HG02759 (cell line): ENCODE measurements at regions not wholly inside any gene's neighbourhood (a gene's known extent, or its start where the extent isn't known, plus 50 kb on each side); places are given as distances from the start of the nearest gene placed in this dataset.
"Not testable (repeated sequence)": the region's sequence is repeated elsewhere in the genome, so short reads cannot be mapped to it uniquely, and the experiment has no call there.

Experiments
- ATAC-seq: cut with Tn5 transposase; IDR thresholded peaks from one replicate; pipeline ENCODE4 v1.9.1; 2021; ENCODE audit warnings: mild to moderate bottlenecking, moderate library complexity; ENCODE audit not compliant: unreplicated experiment

DNA sequence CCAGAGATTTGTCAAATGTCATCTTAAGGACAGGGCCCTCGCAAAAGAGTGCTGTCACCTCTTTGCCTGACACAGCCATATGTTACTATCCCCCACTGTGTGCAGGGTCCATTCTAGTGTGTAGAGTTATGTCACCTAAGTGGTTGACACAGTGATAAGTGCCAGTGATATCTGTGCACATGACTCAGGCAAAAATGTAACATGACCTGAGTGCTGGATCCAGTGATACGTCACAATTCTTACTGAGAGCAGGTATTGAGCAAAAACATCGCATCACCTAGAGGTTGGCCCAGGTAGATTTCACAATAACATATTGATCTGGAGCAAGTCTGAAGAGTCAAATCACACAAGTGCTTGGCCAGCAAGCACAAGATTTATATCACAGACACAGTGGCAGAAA, 100.5 kb upstream of the BPY2 start:
- ATAC-seq, result not testable (repeated sequence)

DNA sequence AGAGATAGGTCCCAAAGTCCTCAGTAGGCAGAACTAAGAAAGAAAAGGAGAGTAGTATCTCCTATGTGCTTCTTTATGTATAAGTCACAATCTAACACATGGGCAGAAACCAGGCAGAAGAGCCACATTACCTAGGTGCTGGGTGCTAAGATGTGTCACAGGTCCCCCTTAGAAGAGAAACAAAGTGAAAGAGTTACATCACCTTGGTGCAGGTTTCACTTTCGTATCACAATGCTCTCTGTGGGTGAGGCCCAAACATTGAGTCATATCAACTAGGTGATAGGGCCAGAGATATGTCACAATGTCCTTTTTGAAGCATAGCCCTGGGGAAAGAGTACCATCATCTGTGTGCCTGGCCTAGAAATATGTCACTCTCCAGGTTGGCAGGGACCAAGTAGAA, 96.1 kb upstream of the BPY2 start:
- ATAC-seq, result peak; percentile 92

- ATAC-seq, result not testable (repeated sequence)
These were observed 80.4 kb upstream of the BPY2 start for GRCh38 chrY:22903503-22904192.

- ATAC-seq, result not testable (repeated sequence)
These were observed 69.0 kb upstream of the BPY2 start for GRCh38 chrY:22915069-22915468.

DNA sequence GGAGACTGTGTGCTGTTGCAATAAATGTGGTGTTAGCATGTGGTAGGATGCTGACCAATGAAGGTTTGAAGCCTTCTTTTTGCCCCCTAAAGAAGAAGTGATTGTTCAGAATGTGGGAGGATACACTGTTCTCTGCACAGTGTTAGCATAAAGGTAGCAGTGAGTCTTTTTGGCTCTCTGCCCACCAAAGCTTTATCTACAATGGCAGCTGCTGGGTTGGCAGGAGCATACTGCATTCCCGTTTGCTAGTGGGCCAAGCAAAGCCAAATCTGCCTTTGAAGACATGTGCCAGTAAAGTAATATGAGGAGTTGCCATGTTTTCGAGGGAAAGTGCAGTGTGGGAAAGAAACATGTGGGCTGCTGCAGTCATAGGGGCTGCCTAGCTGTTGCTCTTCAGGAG, 56.4 kb upstream of the BPY2 start:
- ATAC-seq, result not testable (repeated sequence)

DNA sequence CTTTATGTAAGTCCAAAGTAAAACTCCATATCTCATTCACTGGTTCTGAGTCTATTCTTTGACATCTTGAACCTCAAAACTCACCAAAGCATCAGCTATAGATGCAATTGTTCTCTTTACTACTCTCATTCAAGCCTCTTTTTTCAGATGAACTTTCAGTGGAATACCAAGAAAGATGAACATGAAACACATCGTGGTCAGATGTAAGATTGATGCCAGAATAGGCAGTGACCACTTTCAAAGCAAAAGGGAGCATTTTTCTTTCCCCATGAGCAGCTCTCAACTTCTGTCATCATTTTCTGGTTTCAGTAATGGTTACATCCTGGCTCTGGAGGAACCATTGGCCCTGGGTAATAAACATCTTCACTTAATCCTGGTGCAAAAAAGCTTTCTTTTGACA, 50.6 kb upstream of the BPY2 start:
- not testable (repeated sequence) for ATAC-seq
